K562 (cell line): ENCODE measurements at regions not wholly inside any gene's neighbourhood (a gene's known extent, or its start where the extent isn't known, plus 50 kb on each side); places are given as distances from the start of the nearest gene placed in this dataset.

Experiments
- ATAC-seq: fragments of 200-7000 bp; cut with Tn5 transposase; 3 replicates; pipeline ENCODE4 v1.9.1; 2020; ENCODE audit warnings: moderate library complexity
- BruUV-seq: library from RNA; stranded (reverse); fragments of 400-500 nt; replicated peaks from 2 replicates; lab custom pipeline; 2021; lab: Mats Ljungman, UMichigan
- CTCF ChIA-PET: fragments of 300-600 bp; formaldehyde crosslinking; extraction: SDS; loops from one replicate; lab custom pipeline; 2021; ENCODE audit warnings: low intra/inter-chr PET ratio; lab: Yijun Ruan, JAX
- POLR2A ChIA-PET: fragments of 300-600, 350-650 bp; sonication (Branson Sonifier 250); formaldehyde crosslinking; extraction: SDS; loops from one replicate; lab custom pipeline; 2021; ENCODE audit warnings: antibody characterized with exemption, inconsistent platforms; lab: Yijun Ruan, JAX
- DNase-seq, 4 experiments: peaks; one replicate each; pipeline versions ENCODE4 v3.0.0 to v3.0.0-alpha.2; 2011 to 2018; ENCODE audit warnings: low spot score in 3 of 4, mixed read lengths in 3 of 4; ENCODE audit errors: extremely low read depth in 1 of 4
- FAIRE-seq: peaks from 2 replicates; lab custom pipeline; 2011; peaks lifted over from hg19 to GRCh38; lab: Jason Lieb, UNC
- H2AFZ ChIP-seq: 2 replicates; pipeline ENCODE4 v1.6.0; 2011; ENCODE audit warnings: low read depth, low read length, control low read depth, inconsistent platforms
- H3K27ac ChIP-seq: fragments of 200-600 bp; 3 replicates; pipeline ENCODE4 v1.8.0; 2011; ENCODE audit warnings: low read depth, mild to moderate bottlenecking, control low read depth, inconsistent platforms, low read length, moderate library complexity, mixed read lengths; ENCODE audit errors: extremely low read depth
- H3K27me3 ChIP-seq, 2 experiments: fragments of 300-600 bp in 1 of 2; 2 replicates in 1 of 2; 3 replicates in 1 of 2; pipeline versions ENCODE4 v1.6.0 to v1.8.0; 2011; ENCODE audit warnings: inconsistent platforms in 2 of 2, low read length in 2 of 2, mild to moderate bottlenecking in 1 of 2, mixed read lengths in 1 of 2, moderate library complexity in 1 of 2; ENCODE audit not compliant: control insufficient read depth in 2 of 2, insufficient read depth in 2 of 2
- H3K36me3 ChIP-seq: fragments of 300-600 bp; 3 replicates; pipeline ENCODE4 v1.8.0; 2011; ENCODE audit warnings: mild to moderate bottlenecking, low read length, inconsistent platforms; ENCODE audit not compliant: control insufficient read depth, insufficient read depth
- H3K4me1 ChIP-seq, 2 experiments: fragments of 200-600 bp in 1 of 2; replicated peaks in 1 of 2; 2 replicates in 1 of 2; 3 replicates in 1 of 2; pipeline versions ENCODE4 v1.5.1 to v1.8.0; 2011; ENCODE audit warnings: inconsistent platforms in 2 of 2, low read length in 2 of 2, mild to moderate bottlenecking in 1 of 2, mixed read lengths in 1 of 2, moderate library complexity in 1 of 2; ENCODE audit not compliant: control insufficient read depth in 2 of 2, insufficient read depth in 2 of 2
- H3K4me2 ChIP-seq: 2 replicates; pipeline ENCODE4 v1.6.1; 2011; ENCODE audit warnings: low read length, control low read depth, inconsistent platforms, mixed read lengths; ENCODE audit not compliant: insufficient read depth
- H3K4me3 ChIP-seq: fragments of 200-600 bp; sonication (generic), shearing (Covaris generic); 2 replicates; pipeline ENCODE4 v1.5.1; 2016; ENCODE audit warnings: control low read depth, inconsistent platforms
- H3K79me2 ChIP-seq: fragments of 200-600 bp; 3 replicates; pipeline ENCODE4 v1.8.0; 2011; ENCODE audit warnings: low read length, inconsistent platforms; ENCODE audit not compliant: control insufficient read depth, insufficient read depth
- H3K9ac ChIP-seq, 2 experiments: 2 replicates each; pipeline versions ENCODE4 v1.6.0 to v1.6.1; 2011; ENCODE audit warnings: low read depth in 2 of 2, low read length in 2 of 2, control low read depth in 1 of 2, inconsistent platforms in 1 of 2, mild to moderate bottlenecking in 1 of 2, mixed read lengths in 1 of 2; ENCODE audit not compliant: insufficient read depth in 1 of 2
- H3K9me1 ChIP-seq: one replicate; pipeline ENCODE4 v1.6.0; 2011; ENCODE audit warnings: inconsistent platforms, mild to moderate bottlenecking, low read length, moderate library complexity; ENCODE audit not compliant: control insufficient read depth, insufficient read depth
- H3K9me3 ChIP-seq: replicated peaks from 2 replicates; pipeline ENCODE4 v1.5.1; 2011; ENCODE audit warnings: low read depth, low read length, inconsistent platforms; ENCODE audit not compliant: control insufficient read depth, insufficient read depth
- H4K20me1 ChIP-seq: replicated peaks from 2 replicates; pipeline ENCODE4 v1.6.1; 2011; ENCODE audit warnings: low read length, inconsistent platforms, mixed read lengths; ENCODE audit not compliant: control insufficient read depth, insufficient read depth
- BHLHE40 ChIP-seq: IDR thresholded peaks from 2 replicates; pipeline ENCODE4 v1.6.1; 2011; ENCODE audit warnings: low read length, improper control_type of control experiment
- C11orf30 ChIP-seq: fragments of 450-650 bp; IDR thresholded peaks from 2 replicates; pipeline ENCODE4 v1.6.1; 2016; ENCODE audit warnings: low read depth, mild to moderate bottlenecking
- CBFA2T3 ChIP-seq: fragments of 450-650 bp; IDR thresholded peaks from 2 replicates; pipeline ENCODE4 v1.6.1; 2017
- CC2D1A ChIP-seq: fragments of 450-650 bp; IDR thresholded peaks from 2 replicates; pipeline ENCODE4 v1.6.1; 2017; ENCODE audit warnings: mild to moderate bottlenecking
- DMBX1 ChIP-seq: fragments of 250-450 bp; sonication (Bioruptor Pico); IDR thresholded peaks from 2 replicates; pipeline ENCODE4 v1.8.0; 2022; ENCODE audit warnings: inconsistent platforms, mild to moderate bottlenecking, moderate library complexity, borderline replicate concordance
- FOXP4 ChIP-seq: sonication (generic); formaldehyde crosslinking; IDR thresholded peaks from 2 replicates; pipeline ENCODE4 v1.8.0; 2022; ENCODE audit warnings: mild to moderate bottlenecking, missing genetic modification reagents, borderline replicate concordance
- HEY1 ChIP-seq: fragments of 250-450 bp; sonication (Bioruptor Pico); IDR thresholded peaks from 2 replicates; pipeline ENCODE4 v1.5.0; 2020; ENCODE audit warnings: mild to moderate bottlenecking, moderate library complexity, borderline replicate concordance
- MAFF ChIP-seq: IDR thresholded peaks from 2 replicates; pipeline ENCODE4 v1.6.1; 2012; ENCODE audit warnings: low read length, improper control_type of control experiment
- MAFG ChIP-seq: fragments of 450-650 bp; conservative IDR thresholded peaks from 2 replicates; pipeline ENCODE4 v1.6.1; 2016; ENCODE audit warnings: missing genetic modification characterization, missing compliant biosample characterization
- MECOM ChIP-seq: fragments of 250-450 bp; sonication (Bioruptor Pico); IDR thresholded peaks from 2 replicates; pipeline ENCODE4 v1.8.0; 2022; ENCODE audit warnings: inconsistent platforms
- MIER1 ChIP-seq: fragments of 450-650 bp; IDR thresholded peaks from 2 replicates; pipeline ENCODE4 v1.6.1; 2016; ENCODE audit warnings: antibody characterized with exemption, mild to moderate bottlenecking, low read depth
- NCOA1 ChIP-seq: fragments of 450-650 bp; IDR thresholded peaks from 2 replicates; pipeline ENCODE4 v1.6.1; 2016; ENCODE audit warnings: low read depth
- NFE2 ChIP-seq: IDR thresholded peaks from 2 replicates; pipeline ENCODE4 v1.6.1; 2014; ENCODE audit warnings: antibody characterized with exemption, low read depth
- NFIC ChIP-seq: fragments of 450-650 bp; IDR thresholded peaks from 2 replicates; pipeline ENCODE4 v1.6.1; 2017; ENCODE audit warnings: mild to moderate bottlenecking, inconsistent platforms
- NFXL1 ChIP-seq: fragments of 450-650 bp; formaldehyde crosslinking; IDR thresholded peaks from 2 replicates; pipeline ENCODE4 v1.4.0; 2021; ENCODE audit warnings: mild to moderate bottlenecking
- RBM34 ChIP-seq: fragments of 200-400 bp; formaldehyde crosslinking; IDR thresholded peaks from 2 replicates; pipeline ENCODE4 v1.6.1; 2018; ENCODE audit warnings: low read length, borderline replicate concordance; ENCODE audit not compliant: insufficient read depth
- RUNX1 ChIP-seq: sonication (generic); IDR thresholded peaks from 2 replicates; pipeline ENCODE4 v1.6.1; 2016; ENCODE audit warnings: antibody characterized with exemption, low read depth
- SOX6 ChIP-seq: fragments of 450-650 bp; IDR thresholded peaks from 2 replicates; pipeline ENCODE4 v1.6.1; 2014; ENCODE audit warnings: mild to moderate bottlenecking
- TCF7 ChIP-seq: sonication (generic); IDR thresholded peaks from 2 replicates; pipeline ENCODE4 v1.6.1; 2016; ENCODE audit warnings: antibody characterized with exemption, borderline replicate concordance
- ZNF124 ChIP-seq: sonication (generic); formaldehyde crosslinking; IDR thresholded peaks from 2 replicates; pipeline ENCODE4 v1.8.1; 2022; ENCODE audit warnings: missing genetic modification reagents
- ZNF311 ChIP-seq: fragments of 250-450 bp; sonication (Bioruptor Pico); IDR thresholded peaks from 2 replicates; pipeline ENCODE4 v1.4.0; 2020; ENCODE audit warnings: mild to moderate bottlenecking, moderate library complexity
- ZNF512 ChIP-seq: IDR thresholded peaks from 2 replicates; pipeline ENCODE4 v1.6.1; 2016; ENCODE audit warnings: missing genetic modification characterization, missing compliant biosample characterization
- ZNF551 ChIP-seq: fragments of 250-450 bp; sonication (Bioruptor Pico); IDR thresholded peaks from 2 replicates; pipeline ENCODE4 v1.5.0; 2021; ENCODE audit warnings: mild to moderate bottlenecking, moderate library complexity
- WGBS: fragments of 100-300 bp; shearing (Covaris generic); methylation state at CpG from one replicate; pipeline ENCODE4 v1.1.6; 2016; ENCODE audit warnings: low coverage, mixed read lengths; ENCODE audit not compliant: insufficient coverage; ENCODE audit errors: missing lambda C conversion rate; 5-methylcytosine and 5-hydroxymethylcytosine counted together
- in situ Hi-C: fragments of 300-500 bp; cut with MboI; formaldehyde crosslinking; loops from 4 replicates; pipeline ENCODE4 v1.15.0; 2018; ENCODE audit warnings: inconsistent platforms, mixed read lengths
- intact Hi-C: fragments of 100-400 bp; cut with micrococcal nuclease; formaldehyde crosslinking; loops from 2 replicates; pipeline ENCODE4 v1.14.2; 2022

GRCh38 chr12:78759367-78759766, 105.2 kb upstream of the SYT1 start:
- Histone ChIP-seq H2AFZ (no peak overlapping the region), H4K20me1 (no peaks in the 10 kb centered on the region), H3K9ac (no peak overlapping the region), H3K4me3 (no peak overlapping the region), H3K9me1 (no peaks in the 10 kb centered on the region), H3K27ac (no peak overlapping the region), H3K27me3 (no peaks in the 10 kb centered on the region), H3K79me2 (no peaks in the 10 kb centered on the region), H3K4me2 (no peak overlapping the region), H3K4me1 (no peaks in the 10 kb centered on the region), H3K9me3 (no peaks in the 10 kb centered on the region), H3K36me3 (no peaks in the 10 kb centered on the region)
- intact Hi-C loops, result no loop called here
- ChIA-PET POLR2A (no interaction called here), CTCF (no interaction called here)
- BruUV-seq, result no TSS peak
- in situ Hi-C loops, result no loop called here
- ATAC-seq (no peak), DNase-seq (peak in 1 of 4 experiments; percentile 15), FAIRE-seq (no peak)
- WGBS, result 3% methylated on average over 4 of the region's 4 CpGs
- no peak for TF ChIP-seq MIER1
- TF ChIP-seq NFE2, result peak; percentile 55
- TF ChIP-seq RBM34, result no peak
- TF ChIP-seq ZNF124 (CRISPR knock-in tag), result no peak
- no peak for TF ChIP-seq NCOA1
- TF ChIP-seq TCF7, result no peak
- TF ChIP-seq ZNF512 (tag), result no peak
- TF ChIP-seq ZNF551 (CRISPR knock-in tag), result no peak
- 0 out of 2 replicates have a peak, but pooled peaks have one; percentile 26 for TF ChIP-seq NFIC
- no peak for TF ChIP-seq MECOM (CRISPR knock-in tag)
- no peak for TF ChIP-seq CBFA2T3
- TF ChIP-seq NFXL1, result no peak
- no peak for TF ChIP-seq FOXP4 (CRISPR knock-in tag)
- TF ChIP-seq C11orf30, result peak; percentile 25; the same call in 1 of the 2 replicates
- peak; percentile 75; the same call in 1 of the 2 replicates for TF ChIP-seq DMBX1 (CRISPR knock-in tag)
- TF ChIP-seq ZNF311 (CRISPR knock-in tag), result 0 out of 2 replicates have a peak, but pooled peaks have one; percentile 38
- TF ChIP-seq BHLHE40, result peak; percentile 23; the same call in 1 of the 2 replicates
- TF ChIP-seq SOX6, result peak; percentile 41; the same call in 1 of the 2 replicates
- TF ChIP-seq MAFG (tag), result peak; percentile 66
- no peak for TF ChIP-seq RUNX1
- TF ChIP-seq MAFF, result peak; percentile 18; the same call in 1 of the 2 replicates
- TF ChIP-seq CC2D1A, result no peak
- TF ChIP-seq HEY1 (CRISPR knock-in tag), result no peak
